ENCODE measurements at regions not wholly inside any gene's neighbourhood (a gene's known extent, or its start where the extent isn't known, plus 50 kb on each side); places are given as distances from the start of the nearest gene placed in this dataset.

- Histone ChIP-seq H3K14ac (ENCODE audit: insufficient read length) (no peak overlapping the region), H3K27ac (ENCODE audit: low read depth, low read length) (no peak overlapping the region), H4K91ac (replicated peaks; ENCODE audit: insufficient read length, low read length) (no peak overlapping the region), H3K36me3 (ENCODE audit: control insufficient read depth in 2 of 4, insufficient read depth in 4 of 4, low read length in 3 of 4) (no peaks in the 10 kb centered on the region), H2AFZ (ENCODE audit: low read length) (no peak overlapping the region), H2BK15ac (ENCODE audit: low read length) (no peak overlapping the region), H3K4me3 (ENCODE audit: extremely low read depth in 1 of 4, insufficient read depth in 2 of 4, low read depth in 3 of 4, low read length in 4 of 4) (no peak overlapping the region), H3K9me3 (ENCODE audit: insufficient read depth in 2 of 2, low read depth in 1 of 2, low read length in 1 of 2) (no peaks in the 10 kb centered on the region), H3K18ac (ENCODE audit: extremely low read depth, low read length) (no peak overlapping the region), H4K5ac (ENCODE audit: insufficient read length, low read depth, low read length) (no peak overlapping the region), H3K9ac (replicated peaks in 1 of 4; ENCODE audit: extremely low read depth in 1 of 4, low read depth in 3 of 4, low read length in 3 of 4) (no peak overlapping the region), H2BK20ac (ENCODE audit: low read length) (no peak overlapping the region), H3K23me2 (ENCODE audit: low read depth, low read length) (no peaks in the 10 kb centered on the region), H3K56ac (replicated peaks; ENCODE audit: insufficient read length, low read depth, low read length) (no peak overlapping the region), H3K23ac (ENCODE audit: insufficient read length) (no peak overlapping the region), H3K79me1 (ENCODE audit: low read depth, low read length) (no peaks in the 10 kb centered on the region), H2BK12ac (ENCODE audit: low read depth, low read length) (no peak overlapping the region), H2BK5ac (ENCODE audit: low read depth, low read length) (no peak overlapping the region), H3K4ac (replicated peaks; ENCODE audit: insufficient read length, low read depth, low read length) (no peak overlapping the region), H4K20me1 (replicated peaks in 1 of 2; ENCODE audit: control insufficient read depth in 1 of 2, insufficient read depth in 2 of 2, low read length in 2 of 2) (no peaks in the 10 kb centered on the region), H2AK5ac (ENCODE audit: low read depth, low read length) (no peak overlapping the region), H3K4me1 (replicated peaks in 1 of 4; ENCODE audit: control insufficient read depth in 3 of 4, insufficient read depth in 4 of 4, low read length in 3 of 4) (no peaks in the 10 kb centered on the region), H2BK120ac (replicated peaks; ENCODE audit: low read depth, low read length) (no peak overlapping the region), H3K27me3 (replicated peaks in 1 of 4; ENCODE audit: control insufficient read depth in 3 of 4, extremely low read depth in 1 of 4, insufficient read depth in 3 of 4, low read length in 3 of 4) (no peaks in the 10 kb centered on the region; a peak in 1 of 7 replicates), H4K8ac (ENCODE audit: extremely low read depth, insufficient read depth, low read length) (no peak overlapping the region), H3K4me2 (ENCODE audit: insufficient read depth in 1 of 2, low read depth in 2 of 2, low read length in 2 of 2) (no peak overlapping the region), H3K79me2 (ENCODE audit: control insufficient read depth in 1 of 2, insufficient read depth in 2 of 2, low read length in 2 of 2) (no peaks in the 10 kb centered on the region)
- POLR2A ChIA-PET (ENCODE audit: partially characterized antibody): no interaction called here
- FAIRE-seq (no peak), DNase-seq (ENCODE audit: low read depth in 1 of 2, low spot score in 2 of 2) (no peak)
- CTCF ChIA-PET (ENCODE audit: partially characterized antibody): no interaction called here
- TF ChIP-seq MAX (IDR thresholded peaks at IDR 0.05) (no peak), EZH2 (IDR thresholded peaks at IDR 0.05; ENCODE audit: low read depth, low read length, severe bottlenecking) (no peak), EP300 (IDR thresholded peaks at IDR 0.05; ENCODE audit: borderline replicate concordance in 1 of 2, low read depth in 2 of 2, low read length in 2 of 2) (no peak), POLR2A (IDR thresholded peaks at IDR 0.05; ENCODE audit: control extremely low read depth in 1 of 2, low read depth in 2 of 2, low read length in 2 of 2) (no peak), CBX8 (IDR thresholded peaks at IDR 0.05; ENCODE audit: borderline replicate concordance, low read depth, low read length) (no peak), CHD2 (IDR thresholded peaks at IDR 0.05; ENCODE audit: low read length) (no peak), TAF1 (IDR thresholded peaks at IDR 0.05; ENCODE audit: low read depth, low read length) (no peak), RXRA (IDR thresholded peaks at IDR 0.05; ENCODE audit: insufficient read depth, low read depth, low read length) (no peak), KDM1A (IDR thresholded peaks at IDR 0.05; ENCODE audit: borderline replicate concordance, low read length) (no peak)
- WGBS, 2 experiments (ENCODE audit: extremely low coverage in 1 of 2, insufficient coverage in 1 of 2, insufficient read length in 1 of 2, insufficient replicate concordance in 2 of 2, low coverage in 1 of 2, low lambda C conversion rate in 2 of 2, missing lambda C conversion rate in 1 of 2): 88% methylated on average over 4 of the region's 4 CpGs; no CpG with 5 or more reads in 1 of the 2 experiments
These were observed 643.8 kb downstream of the SORCS1 start for GRCh38 chr10:106520698-106521097.
